Brain microvascular endothelial cell (primary cell): ENCODE measurements at regions not wholly inside any gene's neighbourhood (a gene's known extent, or its start where the extent isn't known, plus 50 kb on each side); places are given as distances from the start of the nearest gene placed in this dataset.

Experiments
- DNase-seq: peaks from one replicate; pipeline ENCODE4 v3.0.0-alpha.2; 2020
- H3K27ac ChIP-seq: fragments of 250-450 bp; sonication (Bioruptor Pico); 2 replicates; pipeline ENCODE4 v1.5.1; 2020; ENCODE audit warnings: mild to moderate bottlenecking, moderate library complexity
- H3K27me3 ChIP-seq: fragments of 250-450 bp; sonication (Bioruptor Pico); replicated peaks from 2 replicates; pipeline ENCODE4 v1.5.1; 2020; ENCODE audit warnings: mild to moderate bottlenecking
- H3K36me3 ChIP-seq: fragments of 250-450 bp; sonication (Bioruptor Pico); replicated peaks from 2 replicates; pipeline ENCODE4 v1.5.1; 2020; ENCODE audit warnings: mild to moderate bottlenecking
- H3K4me3 ChIP-seq: 2 replicates; pipeline ENCODE4 v1.5.1; 2011; ENCODE audit warnings: low read depth, mild to moderate bottlenecking, control low read depth, low read length, moderate library complexity
- in situ Hi-C: cut with HindIII; loops from 2 replicates; pipeline ENCODE4 v1.10.0; 2017; ENCODE audit warnings: low sequenced_read_pairs, low pct_ligation_motif_present
- TF ChIP-seq, protein P1 (sequence below): IDR thresholded peaks from 2 replicates; pipeline ENCODE4 v1.5.1; 2011; ENCODE audit warnings: low read depth, mild to moderate bottlenecking, moderate library complexity, low read length, control low read depth, inconsistent platforms; ENCODE audit errors: missing control alignments

- in situ Hi-C loops = no loop called here
- Histone ChIP-seq H3K4me3 (no peak overlapping the region), H3K36me3 (no peaks in the 10 kb centered on the region), H3K27me3 (peaks cover 57% of the 10 kb centered on the region), H3K27ac (no peak overlapping the region)
- TF ChIP-seq, protein P1, sequence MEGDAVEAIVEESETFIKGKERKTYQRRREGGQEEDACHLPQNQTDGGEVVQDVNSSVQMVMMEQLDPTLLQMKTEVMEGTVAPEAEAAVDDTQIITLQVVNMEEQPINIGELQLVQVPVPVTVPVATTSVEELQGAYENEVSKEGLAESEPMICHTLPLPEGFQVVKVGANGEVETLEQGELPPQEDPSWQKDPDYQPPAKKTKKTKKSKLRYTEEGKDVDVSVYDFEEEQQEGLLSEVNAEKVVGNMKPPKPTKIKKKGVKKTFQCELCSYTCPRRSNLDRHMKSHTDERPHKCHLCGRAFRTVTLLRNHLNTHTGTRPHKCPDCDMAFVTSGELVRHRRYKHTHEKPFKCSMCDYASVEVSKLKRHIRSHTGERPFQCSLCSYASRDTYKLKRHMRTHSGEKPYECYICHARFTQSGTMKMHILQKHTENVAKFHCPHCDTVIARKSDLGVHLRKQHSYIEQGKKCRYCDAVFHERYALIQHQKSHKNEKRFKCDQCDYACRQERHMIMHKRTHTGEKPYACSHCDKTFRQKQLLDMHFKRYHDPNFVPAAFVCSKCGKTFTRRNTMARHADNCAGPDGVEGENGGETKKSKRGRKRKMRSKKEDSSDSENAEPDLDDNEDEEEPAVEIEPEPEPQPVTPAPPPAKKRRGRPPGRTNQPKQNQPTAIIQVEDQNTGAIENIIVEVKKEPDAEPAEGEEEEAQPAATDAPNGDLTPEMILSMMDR = no peak
- no peak for DNase-seq
Observed at GRCh38 chr11:43583548-43583947, 97.0 kb upstream of the HSD17B12 start.

DNA sequence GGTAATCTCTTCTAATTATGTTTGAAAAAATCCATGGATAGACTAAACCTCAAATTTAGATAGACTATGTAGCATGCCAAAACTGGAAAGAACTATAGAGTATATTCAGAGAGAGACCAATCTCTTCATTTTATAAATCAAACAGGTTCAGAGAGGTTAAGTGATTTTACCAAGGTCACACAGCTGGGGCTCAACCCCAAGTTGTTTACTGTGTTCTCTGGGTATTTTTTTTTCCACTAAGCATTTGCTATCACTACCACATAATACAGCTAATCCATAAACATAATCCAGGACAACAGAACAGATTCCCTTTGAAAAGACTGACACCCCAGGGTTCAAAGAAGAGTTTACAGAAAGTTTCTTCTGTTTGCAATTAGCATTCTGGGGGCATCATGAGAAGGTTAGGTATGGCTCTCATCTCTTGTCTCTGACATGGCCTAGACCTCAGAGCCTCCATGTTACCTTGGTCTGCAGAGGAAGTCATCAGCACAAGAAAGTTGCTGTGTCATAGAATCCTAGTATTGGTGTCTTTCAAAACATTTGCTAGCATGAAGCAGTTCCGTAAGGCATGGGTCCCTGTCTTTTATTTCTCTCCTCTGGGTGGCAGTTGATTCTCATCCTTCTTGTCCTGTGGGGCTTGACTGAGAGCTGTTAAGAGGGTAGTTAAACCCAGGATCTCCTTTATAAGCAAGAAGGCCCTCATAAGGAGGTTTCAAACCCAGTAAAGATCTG, 94.5 kb upstream of the HSD17B12 start:
- Histone ChIP-seq H3K4me3 (no peak overlapping the region), H3K36me3 (no peaks in the 10 kb centered on the region), H3K27ac (no peak overlapping the region), H3K27me3 (peaks cover 42% of the 10 kb centered on the region)
- in situ Hi-C loops = no loop called here
- TF ChIP-seq, protein P1 = no peak
- no peak for DNase-seq

- Histone ChIP-seq H3K27ac (no peak overlapping the region), H3K27me3 (peaks cover 10% of the 10 kb centered on the region), H3K4me3 (no peak overlapping the region), H3K36me3 (no peaks in the 10 kb centered on the region)
- DNase-seq = no peak
- TF ChIP-seq, protein P1 = no peak
- in situ Hi-C loops = no loop called here
Observed at GRCh38 chr11:43589601-43590250, 90.8 kb upstream of the HSD17B12 start.

- no peaks in the 10 kb centered on the region for H3K36me3 ChIP-seq
- TF ChIP-seq, protein P1 = no peak
- no peaks in the 10 kb centered on the region for H3K27me3 ChIP-seq
- no peak for DNase-seq
- H3K4me3 ChIP-seq = no peak overlapping the region
- in situ Hi-C loops = no loop called here
- H3K27ac ChIP-seq = no peak overlapping the region
Observed at GRCh38 chr11:43601511-43601910, 79.0 kb upstream of the HSD17B12 start.

DNA sequence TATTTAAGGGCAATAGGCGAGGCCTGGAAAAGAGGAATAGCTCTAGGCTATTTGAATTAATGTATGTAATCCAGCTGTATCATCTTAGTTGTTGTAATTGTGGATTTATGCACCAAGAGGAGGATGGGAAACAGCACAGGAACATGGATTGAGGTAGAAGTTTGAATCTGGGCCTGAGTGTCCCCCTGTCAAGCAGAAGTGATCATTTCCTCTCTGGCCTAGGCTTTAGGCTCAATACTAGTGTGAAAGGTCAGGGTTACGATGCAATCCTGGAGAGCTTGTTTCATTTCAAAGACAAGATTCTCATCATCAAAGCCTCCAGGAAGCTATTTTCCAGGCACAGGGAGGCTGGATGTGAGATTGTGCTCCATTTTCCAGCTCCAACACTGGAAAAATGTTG, 77.9 kb upstream of the HSD17B12 start:
- H3K36me3 ChIP-seq = no peaks in the 10 kb centered on the region

More for the DNA sequence above, 77.9 kb upstream of the HSD17B12 start:
- TF ChIP-seq, protein P1 = no peak
- H3K27ac ChIP-seq = no peak overlapping the region
- no peaks in the 10 kb centered on the region for H3K27me3 ChIP-seq
- H3K4me3 ChIP-seq = no peak overlapping the region
- no peak for DNase-seq
- in situ Hi-C loops = no loop called here
